ENCODE measurements at regions not wholly inside any gene's neighbourhood (a gene's known extent, or its start where the extent isn't known, plus 50 kb on each side); places are given as distances from the start of the nearest gene placed in this dataset.
"Not testable (repeated sequence)": the region's sequence is repeated elsewhere in the genome, so short reads cannot be mapped to it uniquely, and the experiment has no call there.

- FAIRE-seq (no peak), DNase-seq (ENCODE audit: insufficient read length, low spot score) (no peak)
Observed at GRCh38 chr5:128778474-128778873, 186.8 kb upstream of the SLC27A6 start.

DNA sequence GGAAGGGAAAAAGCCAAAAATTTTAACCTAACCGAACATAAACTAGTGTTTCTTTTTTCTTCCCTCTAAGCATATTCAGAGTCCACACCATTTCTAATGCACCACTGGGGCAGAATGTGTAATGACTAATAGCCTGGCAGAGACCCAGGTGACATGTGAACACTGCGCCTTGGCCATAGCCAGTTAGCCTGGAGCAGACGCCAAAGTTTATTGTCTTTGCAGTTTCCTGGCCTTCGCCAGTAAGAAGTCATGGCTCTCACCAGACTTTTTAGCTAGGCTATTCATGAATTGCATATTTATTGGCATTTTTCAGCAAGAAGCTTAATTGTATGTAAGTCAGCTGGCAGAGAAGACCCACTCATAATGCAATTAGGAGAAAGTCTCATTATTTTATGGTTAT is 182.8 kb upstream of the SLC27A6 start:
- DNase-seq (ENCODE audit: insufficient read length, low spot score), result no peak
- FAIRE-seq, result no peak

GRCh38 chr5:128784726-128785125 is 180.6 kb upstream of the SLC27A6 start:
- FAIRE-seq, result no peak
- no peak for DNase-seq (ENCODE audit: insufficient read length, low spot score)

DNA sequence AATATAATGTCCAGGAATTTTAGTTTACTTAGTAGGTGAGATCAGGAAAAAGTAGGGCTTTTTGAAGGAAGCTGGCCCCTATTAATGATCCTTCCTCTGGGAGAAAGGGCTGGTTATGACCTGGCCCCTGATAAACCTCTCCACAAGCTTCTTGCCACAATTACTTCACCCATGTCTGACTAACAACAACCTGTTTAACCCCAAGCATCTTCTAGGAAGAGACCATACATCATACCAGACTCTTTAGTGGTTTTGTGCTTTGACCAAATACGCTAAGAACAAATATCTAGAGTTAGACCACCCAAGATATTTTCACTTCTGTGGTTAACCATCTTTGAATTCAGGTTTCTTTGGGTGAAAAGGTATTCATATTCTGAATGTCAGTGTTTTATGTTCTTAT is 174.0 kb upstream of the SLC27A6 start:
- FAIRE-seq (no peak), DNase-seq (ENCODE audit: insufficient read length, low spot score) (no peak)

- no peak for FAIRE-seq
- no peak for DNase-seq (ENCODE audit: insufficient read length, low spot score)
Observed at GRCh38 chr5:128796506-128796905, 168.8 kb upstream of the SLC27A6 start.

GRCh38 chr5:128798871-128799270 is 166.4 kb upstream of the SLC27A6 start:
- DNase-seq (ENCODE audit: insufficient read length, low spot score), result no peak
- FAIRE-seq, result no peak

DNA sequence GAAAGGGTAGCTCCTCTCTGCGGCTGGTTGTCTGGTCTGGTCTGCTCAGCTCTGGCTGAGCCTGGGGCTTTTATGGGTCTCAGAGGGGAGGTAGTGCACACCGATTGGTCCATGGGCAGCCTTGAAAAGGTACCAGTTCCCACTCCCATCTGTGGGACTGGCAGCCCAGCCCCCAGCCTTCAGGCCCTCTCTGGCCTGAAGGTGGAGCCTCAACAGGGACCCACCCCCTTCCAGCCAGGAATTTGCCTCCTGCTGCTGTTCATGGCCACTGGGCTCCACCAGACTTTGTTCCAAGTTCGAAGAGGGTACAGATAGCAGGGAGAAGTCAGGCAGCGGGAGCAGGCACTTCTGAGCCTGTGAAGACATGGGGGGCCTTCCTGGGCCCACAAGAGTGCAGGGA is 165.3 kb upstream of the SLC27A6 start:
- no peak for FAIRE-seq
- DNase-seq (ENCODE audit: insufficient read length, low spot score), result no peak

DNA sequence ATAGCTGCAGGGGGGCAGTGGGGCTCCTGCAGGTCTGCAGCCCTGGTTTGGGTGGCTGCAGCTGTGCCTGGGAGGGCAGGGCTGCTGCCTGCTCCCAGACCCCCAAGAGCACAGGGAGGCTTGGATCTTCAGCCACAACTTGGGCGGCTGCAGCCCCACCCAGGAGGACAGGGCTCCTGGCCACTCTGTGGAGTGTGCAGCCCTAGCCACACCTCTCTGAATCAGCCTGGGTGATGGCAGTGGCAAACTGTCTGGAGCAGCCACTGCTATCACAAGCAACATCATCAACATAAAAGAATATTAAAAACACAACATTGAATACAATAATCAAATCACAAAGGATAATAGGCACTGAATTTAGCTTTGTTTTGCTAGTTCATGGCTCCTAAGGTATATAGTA is 164.9 kb upstream of the SLC27A6 start:
- FAIRE-seq, result no peak
- DNase-seq (ENCODE audit: insufficient read length, low spot score), result no peak

- FAIRE-seq, result no peak
Observed at GRCh38 chr5:128813317-128814070, 151.8 kb upstream of the SLC27A6 start.

DNA sequence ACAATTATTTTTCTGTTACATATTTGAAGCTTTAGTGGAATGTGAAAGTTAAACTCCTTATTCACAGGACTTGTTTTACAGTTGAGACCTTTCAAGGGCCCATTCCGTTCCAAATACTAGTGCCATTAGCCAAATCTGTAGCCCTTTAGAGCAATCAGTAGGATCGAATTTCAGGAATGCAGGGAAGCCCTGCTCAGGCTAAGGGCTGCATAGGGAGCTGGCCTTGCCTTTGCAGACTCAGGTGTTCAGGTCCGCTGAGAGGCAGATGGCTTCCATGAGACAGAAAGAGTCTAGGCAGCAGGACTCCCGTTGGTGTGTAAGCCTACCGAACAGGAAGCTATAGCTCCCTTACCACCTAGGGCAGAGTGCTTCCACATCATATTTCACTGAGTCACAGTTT is 150.1 kb upstream of the SLC27A6 start:
- no peak for FAIRE-seq
- no peak for DNase-seq (ENCODE audit: insufficient read length, low spot score)

More at GRCh38 chr5:128813317-128814070, 151.8 kb upstream of the SLC27A6 start:
- no peak for DNase-seq (ENCODE audit: insufficient read length, low spot score)

DNA sequence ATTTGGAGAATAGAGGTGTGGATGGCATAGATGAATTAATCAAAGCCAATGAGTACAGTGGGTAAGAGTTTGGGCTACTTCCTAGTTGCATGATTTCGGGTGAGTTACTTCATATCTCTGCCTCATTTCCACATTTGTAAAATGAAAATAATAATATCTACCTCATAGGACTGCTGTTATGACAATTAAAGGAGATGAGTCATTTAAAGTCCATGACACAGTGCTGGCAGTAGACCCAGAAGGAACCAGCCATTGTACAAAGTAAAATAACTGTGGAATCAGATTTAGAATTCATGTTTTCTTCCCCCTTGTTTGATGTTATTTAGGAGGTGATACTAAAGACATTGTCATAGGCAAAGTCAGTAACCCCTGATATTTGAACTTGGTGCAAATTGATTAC is 139.5 kb upstream of the SLC27A6 start:
- no peak for FAIRE-seq

GRCh38 chr5:128826275-128826674 is 139.0 kb upstream of the SLC27A6 start:
- FAIRE-seq (no peak), DNase-seq (ENCODE audit: insufficient read length, low spot score) (no peak)

More for the DNA sequence above, 139.5 kb upstream of the SLC27A6 start:
- no peak for DNase-seq (ENCODE audit: insufficient read length, low spot score)

GRCh38 chr5:128836571-128836970 is 128.7 kb upstream of the SLC27A6 start:
- DNase-seq (ENCODE audit: insufficient read length, low spot score) (no peak), FAIRE-seq (no peak)

DNA sequence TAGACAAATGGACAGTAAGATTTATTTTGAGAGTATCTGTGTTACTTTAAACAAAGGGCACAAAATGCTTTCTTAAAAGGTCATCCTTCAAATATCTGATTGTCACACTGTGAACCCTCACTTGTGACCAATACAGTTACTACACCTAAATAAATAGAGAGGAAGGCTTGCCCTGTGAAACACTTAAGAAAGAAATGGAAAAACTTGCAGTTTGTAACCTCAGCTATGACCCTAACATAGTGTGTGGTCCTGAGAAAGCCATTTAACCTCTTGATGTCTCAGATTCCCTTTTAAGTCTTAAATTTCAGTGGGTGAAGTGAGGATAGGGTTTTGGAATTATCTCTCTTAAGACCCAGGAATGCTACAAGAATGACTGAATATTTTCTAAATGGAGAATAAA is 126.7 kb upstream of the SLC27A6 start:
- FAIRE-seq (no peak), DNase-seq (ENCODE audit: insufficient read length, low spot score) (no peak)

GRCh38 chr5:128842241-128842640 is 123.0 kb upstream of the SLC27A6 start:
- DNase-seq (ENCODE audit: insufficient read length, low spot score) (no peak), FAIRE-seq (no peak)

DNA sequence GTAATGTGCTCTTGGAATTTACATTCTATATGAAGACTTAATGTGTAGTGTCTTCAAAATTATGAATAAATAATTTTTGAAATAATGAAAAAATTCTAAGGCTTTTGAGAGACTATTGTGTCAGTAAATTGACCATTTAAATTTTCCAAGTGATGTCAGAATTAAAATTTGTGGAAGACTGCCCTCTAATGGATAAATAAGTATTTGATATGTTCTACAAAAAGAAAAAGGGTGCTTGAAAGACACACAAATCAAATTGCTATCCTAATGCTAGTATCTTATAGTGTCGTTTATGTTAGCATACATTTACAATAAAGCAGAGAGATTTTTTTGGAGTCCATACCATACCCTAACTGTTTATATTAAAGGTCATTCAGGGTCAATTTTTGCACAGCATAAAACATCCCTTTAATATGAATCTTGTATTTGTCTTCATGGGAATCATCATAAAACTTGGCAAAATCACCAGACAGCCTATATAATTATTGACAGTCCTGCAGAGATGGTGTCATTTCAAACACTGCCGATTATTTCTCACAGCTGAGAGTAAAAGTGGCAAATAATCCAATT is 120.8 kb upstream of the SLC27A6 start:
- DNase-seq (ENCODE audit: insufficient read length, low spot score) (no peak), FAIRE-seq (no peak)

DNA sequence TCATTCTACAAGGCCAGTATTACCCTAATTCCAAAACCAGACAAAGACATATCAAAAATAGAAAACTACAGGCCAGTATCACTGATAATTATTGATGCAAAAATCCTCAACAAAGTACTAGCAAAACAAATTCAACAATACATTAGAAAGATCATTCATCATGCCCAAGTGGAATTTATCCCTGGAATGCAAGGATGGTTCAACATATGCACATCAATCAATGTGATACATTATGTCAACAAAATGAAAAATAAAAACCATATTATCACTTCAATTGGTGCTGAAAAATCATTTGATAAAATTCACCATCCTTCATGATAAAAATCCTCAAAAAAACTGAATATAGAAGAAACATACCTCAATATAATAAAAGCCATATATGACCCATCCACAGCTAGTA is 115.2 kb upstream of the SLC27A6 start:
- DNase-seq (ENCODE audit: insufficient read length, low spot score) (no peak), FAIRE-seq (no peak)

- DNase-seq (ENCODE audit: insufficient read length, low spot score), result no peak
- FAIRE-seq, result no peak
Observed at GRCh38 chr5:128854931-128855330, 110.4 kb upstream of the SLC27A6 start.

DNA sequence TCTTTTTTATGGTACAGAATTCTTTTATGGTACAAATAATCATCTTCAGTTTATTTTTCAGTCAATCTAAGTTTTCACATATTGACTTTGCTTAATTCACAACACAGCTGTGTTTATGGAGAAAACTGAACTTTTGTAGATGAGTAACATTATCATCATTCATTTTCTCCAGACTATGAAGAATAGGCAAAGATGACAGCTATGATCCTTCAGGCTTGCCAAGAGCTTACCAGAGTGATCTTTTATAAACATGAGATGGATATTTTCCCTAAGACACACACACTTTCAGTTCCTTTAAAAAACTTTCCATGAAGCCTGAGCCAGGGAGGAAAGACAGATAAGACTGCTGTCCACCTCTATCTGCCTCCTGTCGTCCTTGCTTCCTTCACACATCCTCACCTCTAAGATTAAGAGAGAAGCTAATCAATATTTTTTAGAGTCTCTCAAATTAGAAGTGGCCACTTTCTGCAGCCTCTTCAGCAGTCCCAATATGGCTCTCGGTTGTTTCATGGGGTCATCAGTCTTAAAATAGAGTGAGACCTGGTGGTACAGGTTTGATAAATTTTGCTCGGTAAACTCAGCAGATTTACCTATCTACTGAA is 108.1 kb upstream of the SLC27A6 start:
- FAIRE-seq (no peak), DNase-seq (ENCODE audit: insufficient read length, low spot score) (no peak)

DNA sequence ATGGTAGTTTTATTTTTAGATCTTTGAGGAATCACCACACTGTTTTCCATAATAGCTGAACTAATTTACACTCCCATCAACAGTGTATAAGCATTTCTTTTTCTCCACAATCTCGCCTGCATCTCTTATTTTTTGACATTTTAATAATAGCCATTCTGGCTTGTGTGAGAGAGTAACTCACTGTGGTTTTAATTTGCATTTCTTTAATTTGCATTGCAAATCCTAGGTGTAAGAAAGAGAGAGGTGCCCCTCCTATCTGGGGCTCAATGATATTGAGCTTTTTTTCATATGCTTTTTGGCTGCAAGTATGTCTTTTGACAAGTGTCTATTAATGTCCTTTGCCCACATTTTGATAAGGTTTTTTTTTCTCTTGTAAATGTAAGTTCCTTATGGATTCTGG is 106.3 kb upstream of the SLC27A6 start:
- FAIRE-seq (no peak), DNase-seq (ENCODE audit: insufficient read length, low spot score) (no peak)

DNA sequence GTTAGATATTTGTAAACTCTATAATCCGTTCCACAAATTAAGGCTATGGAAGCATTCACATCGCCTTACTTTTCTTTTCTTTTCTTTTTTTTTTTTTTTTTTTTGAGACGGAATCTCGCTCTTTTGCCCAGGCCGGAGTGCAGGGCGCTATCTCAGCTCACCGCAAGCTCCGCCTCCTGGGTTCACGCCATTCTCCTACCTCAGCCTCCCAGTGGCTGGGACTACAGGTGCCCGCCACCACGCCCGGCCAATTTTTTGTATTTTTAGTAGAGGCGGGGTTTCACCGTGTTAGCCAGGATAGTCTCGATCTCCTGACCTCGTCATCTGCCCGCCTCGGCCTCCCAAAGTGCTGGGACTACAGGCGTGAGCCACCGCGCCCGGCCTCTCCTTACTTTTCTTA is 104.1 kb upstream of the SLC27A6 start:
- DNase-seq (ENCODE audit: insufficient read length, low spot score); FAIRE-seq: not testable (repeated sequence)

DNA sequence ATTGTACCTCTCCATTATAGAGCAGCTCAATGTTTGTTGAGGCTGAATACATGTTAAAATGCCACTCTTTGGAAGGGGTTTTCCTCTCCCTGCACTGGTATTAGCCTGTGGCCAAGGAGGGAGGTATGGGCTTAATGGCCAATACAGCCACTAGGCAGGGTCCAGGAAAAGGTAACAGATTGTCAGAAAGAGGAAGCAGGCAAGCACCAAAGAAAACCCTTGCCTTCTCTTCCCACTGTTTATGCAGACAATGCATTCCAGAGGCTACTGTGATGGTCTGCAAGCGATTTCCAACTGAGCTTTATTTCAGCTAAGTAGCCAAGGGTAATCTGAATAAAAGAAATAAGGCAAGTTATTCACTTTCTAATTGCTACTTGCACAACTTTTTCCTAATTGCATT is 95.3 kb upstream of the SLC27A6 start:
- no peak for FAIRE-seq
- no peak for DNase-seq (ENCODE audit: insufficient read length, low spot score)

All from GM19239 (cell line).